EL (cell line): ENCODE measurements at regions not wholly inside any gene's neighbourhood (a gene's known extent, or its start where the extent isn't known, plus 50 kb on each side); places are given as distances from the start of the nearest gene placed in this dataset.
"Not testable (repeated sequence)": the region's sequence is repeated elsewhere in the genome, so short reads cannot be mapped to it uniquely, and the experiment has no call there.

Experiments
- DNase-seq: peaks from one replicate; pipeline ENCODE4 v3.0.0-alpha.2; 2016

DNA sequence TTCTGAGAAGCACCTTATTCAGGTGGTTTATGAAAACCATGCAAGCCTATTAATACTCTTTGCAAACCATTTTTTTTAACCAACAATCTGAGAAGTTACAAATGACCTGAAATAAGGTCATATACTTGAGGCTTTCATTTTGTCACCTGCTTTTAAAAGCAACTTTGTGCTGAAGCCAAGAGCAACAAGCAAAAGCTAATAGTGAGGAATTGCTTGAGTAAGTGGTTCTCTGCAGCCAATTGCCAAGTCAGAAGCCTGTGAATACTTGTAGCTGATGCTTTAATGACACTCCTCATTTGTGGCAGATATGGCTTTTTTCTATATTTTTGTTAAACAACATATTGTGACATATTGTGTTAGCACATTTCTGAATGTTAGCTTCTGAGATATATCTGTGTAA is 126.7 kb upstream of the ZNF608 start:
- no peak for DNase-seq

DNA sequence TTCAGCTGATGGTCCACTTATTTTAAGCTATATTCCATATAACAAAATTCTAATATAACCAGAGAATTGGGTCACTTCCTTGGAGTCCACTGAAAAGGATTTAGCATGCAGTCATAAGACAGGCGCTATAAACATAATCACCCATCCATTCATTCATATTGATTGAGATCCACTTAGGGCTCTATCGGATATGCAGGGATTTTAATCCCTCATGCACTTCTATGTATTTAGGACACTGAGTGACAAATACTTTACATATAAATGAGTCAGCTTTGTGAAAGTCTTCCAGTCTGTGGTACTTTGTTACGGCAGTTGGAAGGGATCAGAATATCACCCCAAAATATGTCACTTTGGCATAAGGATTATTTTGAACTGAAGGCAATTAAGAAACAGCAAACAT is 127.3 kb upstream of the ZNF608 start:
- no peak for DNase-seq

DNA sequence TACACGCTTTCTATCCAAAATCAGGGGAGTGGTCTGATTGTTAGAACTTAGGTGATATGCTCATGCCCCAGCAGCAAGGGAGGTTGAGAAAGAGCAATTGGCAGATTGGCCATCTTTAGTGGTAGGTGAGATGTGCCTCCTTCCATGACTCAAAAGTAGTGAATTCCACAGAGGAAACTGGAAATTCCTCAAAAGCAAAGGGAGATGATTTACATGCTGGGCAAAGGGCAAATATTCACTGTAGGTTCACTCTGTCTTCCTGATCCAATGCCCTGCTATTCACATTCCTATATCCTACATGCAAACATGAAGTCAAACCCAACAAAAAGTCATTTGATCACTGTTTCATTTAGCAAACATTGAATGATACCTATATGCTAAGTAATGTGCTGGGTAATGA is 130.1 kb upstream of the ZNF608 start:
- DNase-seq, result peak; percentile 16

DNA sequence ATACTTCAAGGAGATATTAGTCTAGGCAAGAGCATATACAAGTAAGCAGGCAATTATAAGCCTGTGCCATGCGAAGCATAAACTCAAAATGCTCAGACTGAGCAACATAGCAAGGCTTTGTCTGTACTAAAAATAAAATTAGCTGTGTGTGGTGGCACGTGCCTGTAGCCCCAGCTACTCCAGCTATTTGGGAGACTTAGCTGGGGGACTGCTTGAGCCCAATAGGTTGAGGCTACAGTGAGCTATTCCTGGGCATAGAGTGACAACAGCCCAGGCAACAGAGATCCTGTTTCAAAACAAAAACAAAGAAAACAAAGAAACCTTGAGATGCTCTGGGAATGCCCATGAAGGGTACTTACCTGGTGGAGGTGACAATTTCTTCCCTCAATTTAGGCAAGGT is 130.5 kb upstream of the ZNF608 start:
- no peak for DNase-seq

DNA sequence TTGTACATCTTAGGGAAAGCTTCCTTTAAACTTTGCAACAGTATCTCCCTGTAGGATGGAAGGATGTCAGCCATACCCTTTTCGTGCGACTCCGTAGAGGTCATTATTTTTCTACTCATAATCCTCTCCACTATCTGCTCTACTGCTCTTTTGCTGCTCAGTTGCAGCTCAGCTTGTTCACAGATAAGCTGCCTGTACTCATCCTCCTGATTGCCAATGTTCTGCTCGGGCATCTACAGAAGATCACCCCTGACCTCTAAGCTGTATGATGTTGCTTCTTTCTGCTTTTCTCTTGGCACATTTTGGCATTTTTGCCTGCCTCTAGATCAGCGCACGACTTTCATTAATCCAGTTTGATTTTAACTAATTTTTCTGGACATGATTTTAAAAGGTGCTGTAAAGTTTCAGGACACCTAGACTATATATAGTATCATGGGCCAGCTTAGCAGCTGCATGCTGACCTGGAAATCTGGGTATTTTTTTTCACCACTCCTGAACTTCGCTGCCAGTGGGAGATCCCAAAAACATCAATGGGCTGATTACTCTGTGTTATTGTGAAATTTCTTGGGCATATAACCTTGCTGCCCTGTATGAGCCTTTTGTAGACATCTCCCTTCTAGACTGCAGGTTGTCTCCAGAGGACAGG is 131.2 kb upstream of the ZNF608 start:
- no peak for DNase-seq

DNA sequence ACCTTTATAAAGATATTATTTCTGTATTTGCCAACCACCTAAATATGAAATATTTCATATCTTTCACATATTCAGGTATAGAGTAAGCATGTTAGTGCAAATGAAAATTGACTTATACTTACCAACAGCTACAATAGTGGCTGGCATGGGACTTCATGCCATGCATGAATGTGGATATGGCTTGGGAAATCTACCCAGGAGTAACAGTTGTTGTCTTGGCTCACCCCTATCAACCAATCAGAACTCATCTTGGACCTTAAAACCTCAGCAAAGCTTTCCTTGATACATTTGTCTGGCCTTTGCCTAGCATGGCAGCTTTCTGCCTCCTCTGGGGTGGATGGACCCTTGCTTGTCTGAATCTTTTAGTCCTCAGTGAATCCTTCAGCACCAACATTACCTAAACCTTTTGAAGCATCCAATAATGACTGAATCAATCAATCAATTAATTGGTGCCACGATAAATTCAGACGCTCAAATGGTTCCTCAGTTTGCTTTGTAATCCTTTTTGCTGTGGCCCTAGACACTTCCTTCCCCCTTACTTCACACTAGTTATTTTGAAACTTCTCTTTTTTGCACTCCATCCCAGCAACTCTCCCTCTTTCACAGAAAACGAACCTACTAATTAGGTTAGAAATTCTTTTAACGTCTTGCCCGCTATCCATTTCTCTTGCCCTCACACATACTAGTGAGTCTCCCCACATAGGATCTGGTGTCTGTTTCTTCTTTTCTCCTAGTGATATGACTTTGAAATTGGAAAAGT is 132.3 kb upstream of the ZNF608 start:
- no peak for DNase-seq

DNA sequence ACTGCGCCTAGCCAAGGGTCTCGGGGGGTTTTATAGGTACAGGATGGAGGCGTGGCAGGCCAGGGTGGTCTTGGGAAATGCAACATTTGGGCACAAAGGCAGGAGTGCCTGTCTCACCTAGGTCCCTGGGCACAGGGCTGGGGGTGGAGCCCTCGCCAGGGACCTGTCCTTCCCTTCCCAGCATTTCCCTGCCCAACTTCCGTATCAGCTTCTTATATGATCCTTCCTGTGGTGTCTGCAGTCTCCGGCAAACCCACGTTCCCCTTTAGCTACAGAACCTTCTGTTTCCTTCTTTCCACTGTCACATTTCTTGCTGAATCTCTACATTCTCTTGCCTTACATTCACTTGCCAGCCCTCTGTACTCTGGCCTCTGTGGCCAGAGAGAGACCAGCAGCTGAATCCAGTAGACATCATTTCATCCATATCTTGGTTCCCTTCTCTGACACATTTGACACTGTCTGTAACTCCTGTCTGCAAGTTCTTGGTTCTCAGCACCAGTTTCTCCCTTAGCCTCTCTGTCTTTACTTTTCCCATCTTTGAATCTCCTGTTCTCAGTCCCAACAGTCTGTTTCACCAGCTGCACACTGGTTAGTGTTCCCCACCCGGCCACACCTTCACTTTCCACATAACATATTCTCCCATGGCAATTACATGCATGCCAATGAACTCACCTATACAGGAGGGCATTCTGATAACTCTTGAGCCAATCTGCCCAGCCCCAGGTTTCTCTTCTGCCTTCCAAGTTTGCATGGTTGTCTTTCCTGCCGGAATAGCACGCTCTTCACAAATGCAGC is 134.7 kb upstream of the ZNF608 start:
- DNase-seq, result no peak

DNA sequence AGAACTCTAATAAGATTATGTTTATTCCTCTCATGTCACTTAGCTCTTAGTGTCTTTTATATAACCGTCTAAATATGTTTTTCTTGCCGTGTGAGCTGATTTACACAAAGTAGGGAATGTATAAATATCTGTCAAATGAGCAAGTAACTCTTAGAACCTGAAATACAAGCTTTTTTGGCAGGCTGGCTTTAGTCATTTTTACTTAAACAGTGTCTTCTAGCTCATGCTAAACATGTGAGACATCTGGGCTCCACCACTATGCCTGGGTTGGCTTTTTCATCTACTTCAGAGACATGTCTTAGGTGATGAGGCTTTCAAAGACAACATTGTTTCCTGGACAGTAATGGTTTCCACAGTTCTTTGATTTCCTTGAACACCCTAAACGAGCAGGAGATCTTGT is 137.2 kb upstream of the ZNF608 start:
- no peak for DNase-seq

DNA sequence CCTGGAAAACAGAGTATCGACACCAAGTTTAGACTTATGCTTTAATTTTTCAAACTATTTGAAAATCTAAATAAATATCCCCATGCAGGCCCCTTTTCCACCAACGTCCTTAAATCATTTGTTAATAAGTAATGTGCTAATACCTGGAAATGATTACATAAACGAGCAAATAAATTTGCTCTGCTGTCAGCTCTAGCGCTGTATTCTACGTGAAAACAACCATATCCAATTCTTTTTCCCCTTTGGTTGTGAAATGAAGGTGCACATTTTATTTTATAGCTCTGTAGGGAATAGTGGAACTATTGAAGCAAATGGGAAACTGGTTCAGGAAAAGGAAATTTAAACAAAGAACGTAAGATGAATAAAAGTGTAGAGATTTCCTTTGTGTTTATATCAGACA is 137.7 kb upstream of the ZNF608 start:
- no peak for DNase-seq

DNA sequence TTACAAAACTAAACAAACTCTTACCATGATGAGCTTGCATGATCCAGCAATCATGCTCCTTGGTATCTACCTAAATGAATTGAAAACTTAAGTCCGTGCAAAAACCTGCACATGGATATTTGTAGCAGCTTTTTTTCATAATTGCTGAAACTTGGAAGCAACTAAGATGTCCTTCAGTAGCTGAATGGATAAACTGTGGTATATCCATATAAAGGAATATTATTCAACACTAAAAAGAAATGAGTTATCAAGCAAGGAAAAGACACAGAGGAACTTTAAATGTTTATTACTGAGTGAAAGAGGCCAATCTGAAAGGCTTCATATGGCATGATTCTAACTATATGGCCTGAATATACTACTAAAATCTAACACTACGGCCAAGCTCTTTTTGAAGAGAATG is 139.1 kb upstream of the ZNF608 start:
- no peak for DNase-seq

DNA sequence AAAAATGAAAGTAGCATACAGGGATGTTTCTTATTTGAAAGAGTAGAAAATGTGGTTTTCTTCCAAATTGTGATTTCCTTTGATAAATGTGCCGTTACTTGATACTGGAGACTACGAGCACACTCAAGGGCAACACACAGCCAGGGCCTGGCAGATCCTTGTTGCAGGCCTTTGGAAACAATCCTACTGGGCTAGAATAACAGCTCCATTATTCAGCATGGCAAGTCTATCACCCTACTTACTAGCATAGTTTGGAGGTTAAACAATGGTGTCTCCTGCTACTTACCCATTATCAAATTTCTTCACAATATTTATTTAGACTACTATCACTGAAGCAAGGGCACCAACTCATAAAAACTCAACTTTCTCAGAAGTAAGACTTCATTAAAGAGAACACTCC is 140.8 kb upstream of the ZNF608 start:
- DNase-seq, result no peak

DNA sequence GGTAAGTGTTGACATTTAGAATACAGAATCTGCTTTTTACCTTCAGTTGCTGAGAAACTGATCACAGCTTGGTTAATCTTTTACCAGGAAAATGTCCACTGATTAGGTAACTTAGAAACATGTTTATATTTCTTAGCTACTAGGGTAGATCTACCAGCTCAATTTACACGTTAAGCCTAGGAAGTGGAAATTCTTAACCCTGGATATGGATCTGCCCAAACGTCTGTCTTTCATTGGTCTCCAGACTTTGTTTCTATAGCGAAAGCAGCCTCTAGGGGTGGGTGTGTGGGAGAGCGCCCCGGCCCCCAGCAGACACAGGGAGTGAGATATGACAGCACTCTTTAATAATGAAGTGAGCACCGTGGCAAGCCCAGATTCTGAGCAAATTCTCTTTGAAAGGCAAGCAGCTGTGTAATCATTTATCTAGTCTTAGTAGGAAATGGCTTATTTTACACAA is 141.6 kb upstream of the ZNF608 start:
- DNase-seq, result no peak

DNA sequence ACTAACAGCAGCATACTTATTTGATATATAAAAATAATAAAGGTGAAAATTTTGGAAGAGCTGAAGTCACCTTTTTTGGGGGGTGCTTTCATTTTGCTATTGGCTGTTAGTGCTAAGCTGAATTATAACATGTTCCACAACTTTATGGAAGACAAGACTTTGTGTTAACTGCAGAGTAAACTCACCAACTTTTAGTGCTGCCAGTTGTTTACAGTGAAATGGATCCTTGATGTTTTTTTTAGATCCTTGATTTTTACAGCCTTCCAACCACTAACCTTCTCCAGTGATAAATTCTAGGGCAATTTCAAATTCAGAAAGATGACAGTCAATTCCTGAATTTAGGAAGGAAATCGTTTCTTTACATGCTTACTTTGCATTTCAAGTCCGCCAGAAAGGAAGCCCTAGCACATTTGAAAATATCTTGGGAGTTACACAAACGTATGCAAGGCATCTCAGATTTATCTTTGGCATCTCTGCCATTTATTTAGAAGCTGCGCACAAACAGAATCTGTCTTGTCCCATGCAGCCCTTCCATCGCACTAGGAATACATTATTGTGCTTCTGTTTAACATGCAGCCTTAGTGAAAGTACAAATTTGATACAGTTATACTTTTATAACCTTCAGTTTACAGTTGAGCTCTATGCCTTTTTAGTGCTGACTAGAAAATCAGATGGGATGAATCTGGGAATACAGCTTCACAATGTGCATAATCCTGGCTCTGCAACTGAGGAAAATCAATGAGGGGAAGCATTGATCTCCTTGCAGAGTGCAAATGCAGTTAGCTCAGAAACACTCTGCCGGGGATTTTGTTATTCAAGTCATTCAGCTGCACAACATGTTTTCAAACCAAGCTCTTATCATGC is 142.4 kb upstream of the ZNF608 start:
- no peak for DNase-seq

DNA sequence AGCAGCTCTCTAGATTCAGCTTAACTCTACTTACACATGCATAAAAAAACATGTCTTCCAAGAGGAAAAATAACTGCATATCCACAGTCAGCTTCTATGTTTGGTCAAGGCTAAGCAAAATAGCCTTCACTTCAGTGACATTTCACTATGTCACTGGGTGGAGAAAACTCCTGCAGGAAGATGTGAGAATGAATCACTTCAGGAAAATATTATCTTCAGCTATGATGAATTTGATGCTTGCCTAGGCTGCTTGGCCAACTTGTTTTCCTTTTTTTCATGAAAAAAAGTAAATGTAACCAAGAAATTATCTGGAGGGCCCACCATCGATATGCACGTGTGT is 143.0 kb upstream of the ZNF608 start:
- no peak for DNase-seq

DNA sequence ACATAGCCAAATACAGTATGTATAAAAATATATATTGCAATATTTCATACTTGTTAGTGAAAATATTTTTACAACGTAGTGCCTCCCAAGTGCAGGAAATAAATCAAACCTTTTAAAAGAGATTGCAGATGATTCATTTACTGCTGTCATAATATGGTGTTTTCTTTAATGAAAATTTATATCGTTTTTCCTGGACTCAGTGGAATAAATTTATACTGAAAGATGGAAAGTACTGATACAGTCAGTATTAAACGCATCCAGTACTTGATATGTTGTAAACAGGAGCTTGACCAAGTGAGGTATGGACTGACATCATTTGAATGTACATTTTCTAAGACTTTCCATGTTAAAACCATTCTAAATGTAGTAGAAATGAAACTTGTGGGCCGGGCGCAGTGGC is 143.4 kb upstream of the ZNF608 start:
- no peak for DNase-seq

DNA sequence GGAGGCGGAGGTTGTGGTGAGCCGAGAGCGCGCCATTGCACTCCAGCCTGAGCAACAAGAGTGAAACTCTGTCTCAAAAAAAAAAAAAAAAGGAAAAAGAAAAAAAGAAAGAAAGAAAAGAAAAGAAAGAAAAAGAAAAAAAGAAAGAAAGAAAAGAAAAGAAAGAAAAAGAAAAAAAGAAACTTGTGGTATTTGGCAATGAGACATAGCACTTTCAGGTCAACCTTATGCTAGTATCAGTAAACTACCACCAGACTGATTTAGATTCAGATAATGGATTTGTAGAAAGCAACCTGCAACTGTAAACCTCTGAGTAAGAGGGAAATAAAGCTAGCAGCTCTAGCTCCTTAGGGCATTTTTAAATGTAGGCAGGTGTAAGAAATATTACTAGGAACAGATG is 144.0 kb upstream of the ZNF608 start:
- not testable (repeated sequence) for DNase-seq

DNA sequence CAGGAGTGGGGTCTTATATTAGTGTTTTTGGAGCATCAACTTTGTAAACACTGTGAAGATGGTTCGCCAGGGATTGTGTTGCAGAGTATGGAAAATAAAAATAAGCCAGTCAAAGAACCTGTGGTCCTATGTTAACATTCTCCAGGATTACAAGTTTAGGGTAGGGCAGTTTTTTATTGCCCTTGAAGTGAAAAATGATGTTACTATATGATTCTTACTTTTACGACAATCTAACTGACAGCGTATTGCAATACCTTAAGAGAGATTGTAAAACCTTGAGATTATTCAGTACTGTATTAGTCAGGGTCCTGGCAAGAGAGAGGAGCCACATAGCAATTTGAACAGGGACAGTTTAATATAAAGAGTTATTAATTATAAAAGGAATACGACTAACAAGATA is 144.7 kb upstream of the ZNF608 start:
- no peak for DNase-seq

DNA sequence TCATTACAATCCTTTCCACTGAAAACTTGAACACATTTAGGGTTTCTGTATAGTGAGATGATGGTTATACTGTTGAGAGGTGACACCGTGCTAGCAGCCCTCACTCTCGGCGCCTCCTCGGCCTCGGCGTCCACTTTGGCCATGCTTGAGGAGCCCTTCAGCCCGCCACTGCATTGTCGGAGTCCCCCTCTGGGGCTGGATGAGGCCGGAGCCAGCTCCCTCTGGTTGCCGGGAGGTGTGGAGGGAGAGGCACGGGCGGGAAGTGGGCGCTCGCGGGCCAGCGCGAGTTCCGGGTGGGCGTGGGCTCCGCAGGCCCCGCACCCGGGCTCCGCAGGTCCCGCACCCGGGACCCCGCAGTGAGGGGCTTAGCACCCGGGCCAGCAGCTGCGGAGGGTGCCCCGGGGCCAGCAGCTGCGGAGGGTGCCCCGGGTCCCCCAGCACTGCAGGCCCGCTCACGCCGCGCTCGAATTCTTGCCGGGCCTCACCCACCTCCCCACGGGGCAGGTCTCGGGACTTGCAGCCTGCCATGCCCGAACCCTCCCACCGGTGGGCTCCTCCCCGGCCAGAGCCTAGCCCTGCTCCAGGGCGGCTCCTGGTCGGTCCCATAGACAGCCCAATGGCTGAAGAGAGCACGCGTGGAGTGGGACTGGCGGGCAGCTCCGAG is 145.9 kb upstream of the ZNF608 start:
- DNase-seq, result no peak

DNA sequence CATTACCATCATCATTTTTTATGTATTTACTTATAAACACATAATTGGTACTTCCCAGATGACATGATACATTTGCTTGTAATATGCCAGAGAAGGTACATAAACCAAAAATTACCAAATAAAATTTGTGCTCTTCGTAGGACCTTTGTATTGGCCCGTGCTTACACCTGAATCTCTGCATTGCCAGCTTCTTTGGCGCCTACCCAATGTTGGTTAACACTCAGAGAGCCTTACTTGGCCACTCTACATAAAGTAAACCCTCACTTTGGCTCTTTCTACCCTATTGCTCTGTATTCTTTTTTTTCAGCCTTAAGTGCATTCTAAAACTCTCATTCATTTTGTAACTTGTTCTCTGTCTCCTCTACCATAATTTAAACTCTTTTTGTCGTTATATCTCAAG is 148.1 kb upstream of the ZNF608 start:
- DNase-seq, result no peak

DNA sequence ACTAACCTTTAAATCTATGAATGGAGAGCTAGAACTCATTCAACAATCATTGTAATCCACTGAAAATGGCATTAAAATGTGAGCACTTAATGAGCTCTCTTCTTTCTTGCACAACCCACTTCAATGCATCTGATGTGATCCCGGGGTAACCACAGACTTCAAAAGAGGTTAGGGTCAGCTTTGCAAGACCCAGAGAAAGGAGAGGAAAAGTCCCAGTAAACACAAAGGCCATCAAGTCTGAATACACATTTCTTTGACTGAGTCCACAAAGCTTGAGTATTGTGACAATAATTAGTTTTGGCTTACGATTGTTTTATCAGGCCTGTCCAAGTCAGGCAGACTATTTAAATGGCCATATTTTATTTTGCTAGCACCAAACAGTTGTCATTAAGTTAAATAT is 148.8 kb upstream of the ZNF608 start:
- DNase-seq, result no peak

DNA sequence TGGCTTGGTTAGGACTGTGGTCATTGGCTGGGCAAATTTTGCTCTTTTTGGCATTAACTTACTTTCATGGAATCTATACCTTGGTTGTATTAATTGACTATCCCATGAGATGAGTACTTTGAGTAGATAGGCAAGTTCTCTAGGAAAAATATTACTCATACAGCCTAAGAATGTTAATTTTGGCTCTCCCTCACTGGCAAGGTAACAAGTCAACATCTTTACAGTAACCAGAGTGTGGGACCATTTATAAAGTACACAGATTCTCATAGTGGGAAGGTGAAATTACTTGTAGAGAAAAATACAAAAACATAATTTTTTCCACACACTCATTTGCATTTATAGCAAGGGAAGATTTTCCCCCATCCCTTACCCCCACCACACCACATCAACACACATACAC is 154.6 kb upstream of the ZNF608 start:
- DNase-seq, result no peak

DNA sequence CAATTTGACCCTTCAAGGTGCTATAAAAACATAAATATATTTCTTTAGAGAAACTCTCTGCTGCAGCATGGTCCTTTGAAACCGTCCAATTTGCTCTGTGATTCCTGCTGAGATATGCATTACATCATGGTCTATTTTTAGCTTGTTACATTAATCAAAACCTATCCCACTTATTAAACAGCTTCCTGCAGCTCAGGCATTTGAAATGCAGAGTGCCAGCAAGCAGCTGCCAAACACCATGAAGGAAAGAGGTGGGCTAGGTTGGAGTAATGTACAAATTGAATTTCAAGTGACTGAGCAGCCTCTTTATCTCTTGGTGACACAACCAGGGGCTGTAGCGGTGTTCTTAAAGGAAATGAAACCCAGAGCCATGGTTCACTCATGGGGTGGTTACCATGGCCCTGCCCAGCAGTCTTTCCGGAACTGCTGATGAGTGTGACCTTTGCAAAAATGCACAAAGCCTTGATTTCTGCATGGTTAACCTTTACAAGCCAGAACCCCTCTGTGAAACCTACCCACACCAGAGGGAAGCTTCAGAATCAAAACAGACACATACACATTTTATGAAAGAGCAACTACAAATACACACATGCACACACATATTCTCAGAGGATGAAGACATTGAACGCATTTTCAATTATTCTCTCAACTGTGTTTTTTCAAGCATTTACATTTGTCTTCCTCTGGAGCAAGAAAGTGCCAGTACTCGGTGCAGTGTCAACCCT is 155.8 kb upstream of the ZNF608 start:
- peak; percentile 31 for DNase-seq
